Dermis blood vessel endothelial cell (primary cell): ENCODE measurements at regions not wholly inside any gene's neighbourhood (a gene's known extent, or its start where the extent isn't known, plus 50 kb on each side); places are given as distances from the start of the nearest gene placed in this dataset.
"Not testable (repeated sequence)": the region's sequence is repeated elsewhere in the genome, so short reads cannot be mapped to it uniquely, and the experiment has no call there.

ENCODE experiments used
- DNase-seq: peaks from one replicate; pipeline ENCODE4 v3.0.0; 2010

GRCh38 chr12:89789862-89790261 is 81.2 kb upstream of the ATP2B1 start:
- DNase-seq, result no peak

GRCh38 chr12:89787763-89788162 is 79.1 kb upstream of the ATP2B1 start:
- no peak for DNase-seq

DNA sequence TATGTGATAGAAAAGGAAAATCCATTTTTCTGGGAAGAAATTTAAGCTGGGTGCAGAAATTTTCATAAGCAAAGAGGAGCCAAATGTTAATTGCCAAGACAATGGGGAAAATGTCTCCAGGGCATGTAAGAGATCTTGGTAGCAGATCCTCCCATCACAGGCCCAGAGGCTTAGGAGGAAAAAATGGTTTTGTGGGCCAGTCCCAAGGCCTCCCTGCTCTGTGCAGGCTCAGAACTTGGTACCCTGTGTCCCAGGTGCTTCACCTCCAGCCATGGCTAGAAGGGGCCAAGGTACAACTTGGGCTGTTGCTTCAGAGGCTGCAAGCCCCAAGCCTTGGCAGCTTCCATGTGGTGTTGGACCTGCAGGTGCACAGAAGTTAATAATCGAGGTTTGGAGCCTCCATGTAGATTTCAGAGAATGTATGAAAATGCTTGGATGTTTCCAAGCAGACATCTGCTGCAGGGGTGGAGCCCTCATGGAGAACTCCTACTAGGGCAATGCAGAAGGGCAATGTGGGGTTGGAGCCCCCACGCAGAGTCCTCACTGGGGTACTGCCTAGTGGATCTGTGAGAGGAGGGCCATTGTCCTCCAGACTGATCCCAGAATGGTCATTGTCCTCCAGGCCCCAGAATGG is 77.7 kb upstream of the ATP2B1 start:
- DNase-seq, result no peak

- no peak for DNase-seq
Observed at GRCh38 chr12:89783359-89784060, 74.9 kb upstream of the ATP2B1 start.

- DNase-seq, result no peak
Observed at GRCh38 chr12:89782807-89783206, 74.2 kb upstream of the ATP2B1 start.

- DNase-seq, result no peak
Observed at GRCh38 chr12:89781946-89782550, 73.4 kb upstream of the ATP2B1 start.

DNA sequence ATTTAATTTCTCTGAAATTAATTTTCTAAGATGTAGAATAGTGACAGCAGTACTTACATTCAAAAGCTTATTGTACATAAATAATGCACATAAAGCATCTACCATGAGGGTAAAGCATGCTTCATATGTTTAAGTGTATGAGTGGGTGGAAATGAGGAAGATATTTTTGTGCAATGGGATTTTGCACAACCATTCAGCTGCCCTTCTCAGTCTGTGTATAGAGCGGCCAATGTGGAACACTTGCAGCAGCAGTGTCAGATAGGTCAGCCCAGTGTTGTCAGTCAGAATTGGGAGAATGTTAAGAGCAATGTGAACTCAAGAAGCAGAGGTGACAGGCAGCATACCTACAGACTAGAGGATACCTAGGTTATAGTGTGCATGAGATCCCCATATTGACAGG is 72.5 kb upstream of the ATP2B1 start:
- DNase-seq, result no peak

DNA sequence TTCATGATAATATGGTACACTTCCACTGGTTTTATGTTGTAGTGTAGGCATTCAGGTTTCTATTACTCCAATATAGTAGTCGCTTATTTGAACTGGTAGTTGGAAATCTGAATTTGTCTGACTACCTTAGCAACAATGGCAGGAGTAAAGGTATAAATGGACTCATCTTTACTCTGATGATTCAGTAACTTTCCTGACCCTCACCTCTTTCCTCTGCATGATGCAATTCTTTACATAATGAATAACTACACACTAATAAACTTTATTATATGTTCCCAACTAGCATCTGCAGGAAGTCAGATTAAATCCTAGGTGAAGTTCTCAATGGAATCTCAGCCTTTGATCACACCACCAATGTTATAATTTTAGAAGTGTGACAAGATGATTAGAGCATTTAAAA is 70.5 kb upstream of the ATP2B1 start:
- DNase-seq, result no peak

DNA sequence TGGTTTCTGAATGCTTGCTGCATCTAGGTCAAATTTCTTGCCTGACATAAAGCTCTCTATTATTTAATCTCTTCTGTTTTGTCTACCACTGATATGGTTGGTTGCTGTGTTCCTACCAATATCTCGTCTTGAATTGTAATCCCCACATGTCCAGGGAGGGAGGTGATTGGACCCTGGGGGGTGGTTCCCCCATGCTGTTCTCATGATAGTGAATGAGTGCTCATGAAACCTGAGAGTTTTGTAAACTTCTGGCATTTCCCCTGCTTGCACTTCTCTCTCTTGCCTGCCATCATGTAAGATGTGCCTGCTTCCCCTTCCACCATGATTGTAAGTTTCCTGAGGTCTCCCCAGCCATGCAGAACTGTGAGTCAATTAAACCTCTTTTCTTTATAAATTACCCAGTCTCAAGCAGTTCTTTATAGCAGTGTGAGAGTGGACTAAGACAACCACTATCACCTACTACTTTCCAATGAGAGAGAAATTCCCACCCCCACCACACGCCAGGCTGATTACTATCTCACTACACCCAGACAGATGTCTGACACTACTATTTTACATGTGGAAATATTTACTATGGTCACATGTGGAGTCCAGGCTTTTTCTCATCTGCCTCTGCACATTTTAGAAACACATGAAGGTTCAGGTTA is 69.2 kb upstream of the ATP2B1 start:
- no peak for DNase-seq

DNA sequence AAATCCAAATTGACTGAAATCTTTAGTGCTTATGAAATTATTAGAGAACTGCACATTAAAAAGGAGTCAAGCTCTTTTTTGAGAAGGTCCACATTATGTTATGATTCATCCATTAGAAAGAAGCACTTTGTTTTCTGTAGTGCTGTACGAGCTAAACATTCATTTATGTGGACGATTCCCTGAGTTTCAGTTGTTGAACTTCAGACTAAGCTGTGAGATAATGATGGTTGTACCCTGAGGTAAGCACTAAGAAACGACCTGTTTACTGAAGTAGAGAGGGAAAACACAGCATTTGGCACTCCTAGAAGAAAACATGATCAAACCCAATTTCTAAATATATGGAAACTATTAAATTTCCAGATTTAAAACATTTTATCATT is 67.3 kb upstream of the ATP2B1 start:
- no peak for DNase-seq

GRCh38 chr12:89775063-89775985 is 66.7 kb upstream of the ATP2B1 start:
- DNase-seq, result no peak

GRCh38 chr12:89774645-89775044 is 66.0 kb upstream of the ATP2B1 start:
- no peak for DNase-seq

GRCh38 chr12:89770391-89770790 is 61.8 kb upstream of the ATP2B1 start:
- no peak for DNase-seq

- DNase-seq, result no peak
Observed at GRCh38 chr12:89769483-89769818, 60.8 kb upstream of the ATP2B1 start.

- no peak for DNase-seq
Observed at GRCh38 chr12:89768586-89769482, 60.2 kb upstream of the ATP2B1 start.

GRCh38 chr12:89765959-89766824 is 57.6 kb upstream of the ATP2B1 start:
- DNase-seq, result no peak

DNA sequence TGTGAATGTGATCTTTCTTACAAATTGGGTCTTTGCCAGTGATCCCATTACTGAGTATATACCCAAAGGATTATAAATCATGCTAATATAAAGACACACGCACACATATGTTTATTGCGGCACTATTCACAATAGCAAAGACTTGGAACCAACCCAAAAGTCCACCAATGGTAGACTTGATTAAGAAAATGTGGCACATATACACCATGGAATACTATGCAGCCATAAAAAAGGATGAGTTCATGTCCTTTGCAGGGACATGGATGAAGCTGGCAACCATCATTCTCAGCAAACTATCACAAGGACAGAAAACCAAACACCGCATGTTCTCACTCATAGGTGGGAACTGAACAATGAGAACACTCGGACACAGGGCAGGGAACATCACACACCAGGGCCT is 55.5 kb upstream of the ATP2B1 start:
- not testable (repeated sequence) for DNase-seq

DNA sequence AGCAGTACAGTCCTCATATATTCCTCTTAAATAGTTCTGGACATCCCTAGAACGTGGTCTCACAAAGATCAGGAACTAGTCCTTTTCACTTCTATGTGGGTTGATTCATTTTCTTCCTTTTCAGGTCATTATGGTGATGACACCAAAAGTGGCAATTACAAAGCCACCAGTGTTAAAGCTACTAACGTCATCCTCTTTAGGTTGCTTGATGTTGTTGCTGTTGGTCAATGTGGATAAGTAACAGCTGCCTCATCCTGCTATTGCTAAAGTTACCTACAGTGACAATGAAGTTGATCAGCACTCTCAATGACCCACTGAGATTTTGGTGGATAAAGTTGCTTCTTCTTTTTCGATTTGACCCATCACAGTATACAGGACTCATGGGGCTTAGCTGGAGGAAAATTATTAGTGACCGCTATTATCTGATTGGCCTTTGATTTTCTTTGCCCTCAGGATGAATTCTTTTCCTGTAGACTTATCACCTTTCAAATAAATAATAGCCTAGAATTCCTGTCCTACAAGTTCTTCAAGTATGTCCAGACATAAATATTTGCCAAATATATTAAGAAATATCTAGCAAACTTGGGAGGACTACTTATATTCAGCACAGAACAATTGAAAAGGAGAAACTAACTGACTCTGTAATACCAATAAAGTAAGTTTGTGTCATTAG is 54.0 kb upstream of the ATP2B1 start:
- no peak for DNase-seq

- no peak for DNase-seq
Observed at GRCh38 chr12:89760783-89761182, 52.1 kb upstream of the ATP2B1 start.
